Psoas muscle (tissue), 7 donors: ENCODE measurements at regions not wholly inside any gene's neighbourhood (a gene's known extent, or its start where the extent isn't known, plus 50 kb on each side); places are given as distances from the start of the nearest gene placed in this dataset.

Source experiments
- ATAC-seq, 4 donors: fragments of 200-7000 bp; cut with Tn5 transposase; one replicate each; pipeline ENCODE4 v1.9.1; 2020; ENCODE audit warnings: moderate library complexity in 3 of 4, mild to moderate bottlenecking in 2 of 4
- DNase-seq, 2 donors: peaks; one replicate each; pipeline ENCODE4 v3.0.0-alpha.2; 2020
- H3K27ac ChIP-seq: fragments of 200-600 bp; one replicate; pipeline ENCODE4 v1.8.0; 2022
- H3K27me3 ChIP-seq, 3 donors: fragments of 200-600 bp in 1 of 3; one replicate each; pipeline versions ENCODE4 v1.6.1 to v1.8.0; 2013 to 2022; ENCODE audit warnings: low read length in 2 of 3, mild to moderate bottlenecking in 2 of 3, moderate library complexity in 1 of 3; ENCODE audit not compliant: insufficient read depth in 3 of 3
- H3K36me3 ChIP-seq, 2 donors: fragments of 200-600 bp in 1 of 2; one replicate each; pipeline versions ENCODE4 v1.6.1 to v1.8.0; 2013 to 2022; ENCODE audit warnings: low read depth in 1 of 2, mild to moderate bottlenecking in 1 of 2, moderate library complexity in 1 of 2; ENCODE audit not compliant: insufficient read depth in 1 of 2
- H3K4me1 ChIP-seq: fragments of 200-600 bp; one replicate; pipeline ENCODE4 v1.8.0; 2022
- H3K4me3 ChIP-seq: fragments of 200-600 bp; one replicate; pipeline ENCODE4 v1.8.0; 2022; ENCODE audit warnings: mild to moderate bottlenecking
- H3K9me3 ChIP-seq: fragments of 200-600 bp; one replicate; pipeline ENCODE4 v1.8.0; 2022
- WGBS, 3 donors: extraction: QIAGEN DNeasy Blood & Tissue Kit; methylation state at CpG; one replicate each; pipeline versions ENCODE4 v1.1.6 to v1.1.7; 2013; 5-methylcytosine and 5-hydroxymethylcytosine counted together
- intact Hi-C, 2 donors: fragments of 100-400 bp; cut with DNase I; formaldehyde crosslinking; loops; one replicate each; pipeline versions ENCODE4 v1.11.0 to v1.14.2; 2022
- TF ChIP-seq, protein P1 (sequence below): fragments of 200-600 bp; IDR thresholded peaks from one replicate; pipeline ENCODE4 v1.8.0; 2022; ENCODE audit warnings: antibody characterized with exemption
- donor health status: healthy with polysubstance abuse.
- donor health status: DM: no; HTN: no; CAD: no; lungs with moderate emphysema.
- donor health status: Bipolar disorder and iron deficiency.
- donor health status: healthy.
- donor health status: DM: yes; HTN: yes; CAD: no.
- donor health status: DM: no; HTN: no; CAD: no.
- donor health status: DM: yes; HTN: yes; CAD: no.

DNA sequence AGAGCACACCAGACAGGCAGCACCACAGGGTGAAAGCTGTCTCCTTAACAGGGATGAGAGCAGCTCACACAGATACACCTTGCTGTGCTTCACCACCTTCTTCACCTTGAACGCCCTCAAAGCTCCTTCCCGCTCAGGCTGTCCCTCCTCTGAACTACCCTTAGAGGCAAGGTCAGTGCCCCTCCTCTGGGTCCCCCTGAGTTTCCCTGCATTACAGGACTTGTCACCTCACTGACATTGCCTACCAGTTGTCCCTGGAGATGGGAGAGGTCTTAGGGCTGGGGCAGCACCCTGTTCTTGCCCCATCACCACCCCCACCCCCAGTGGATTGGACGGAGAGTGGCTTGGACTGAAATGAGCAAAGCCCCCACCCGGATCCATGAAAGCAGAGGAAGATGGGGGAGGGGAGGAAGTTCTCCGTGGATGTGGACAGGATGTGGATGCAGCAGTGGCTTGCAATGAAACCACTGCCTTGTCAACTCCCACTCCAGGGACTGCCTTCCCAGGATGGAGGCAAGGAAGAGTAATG, 73.2 kb upstream of the CDH5 start:
- Histone ChIP-seq H3K4me1 (no peaks in the 10 kb centered on the region), H3K27ac (no peak overlapping the region), H3K4me3 (no peak overlapping the region), H3K36me3 (no peaks in the 10 kb centered on the region), H3K9me3 (no peaks in the 10 kb centered on the region), H3K27me3 (no peaks in the 10 kb centered on the region)
- WGBS, 3 donors: 68 to 76% (median 75%) methylated on average over 5 of the region's 5 CpGs
- TF ChIP-seq, protein P1, sequence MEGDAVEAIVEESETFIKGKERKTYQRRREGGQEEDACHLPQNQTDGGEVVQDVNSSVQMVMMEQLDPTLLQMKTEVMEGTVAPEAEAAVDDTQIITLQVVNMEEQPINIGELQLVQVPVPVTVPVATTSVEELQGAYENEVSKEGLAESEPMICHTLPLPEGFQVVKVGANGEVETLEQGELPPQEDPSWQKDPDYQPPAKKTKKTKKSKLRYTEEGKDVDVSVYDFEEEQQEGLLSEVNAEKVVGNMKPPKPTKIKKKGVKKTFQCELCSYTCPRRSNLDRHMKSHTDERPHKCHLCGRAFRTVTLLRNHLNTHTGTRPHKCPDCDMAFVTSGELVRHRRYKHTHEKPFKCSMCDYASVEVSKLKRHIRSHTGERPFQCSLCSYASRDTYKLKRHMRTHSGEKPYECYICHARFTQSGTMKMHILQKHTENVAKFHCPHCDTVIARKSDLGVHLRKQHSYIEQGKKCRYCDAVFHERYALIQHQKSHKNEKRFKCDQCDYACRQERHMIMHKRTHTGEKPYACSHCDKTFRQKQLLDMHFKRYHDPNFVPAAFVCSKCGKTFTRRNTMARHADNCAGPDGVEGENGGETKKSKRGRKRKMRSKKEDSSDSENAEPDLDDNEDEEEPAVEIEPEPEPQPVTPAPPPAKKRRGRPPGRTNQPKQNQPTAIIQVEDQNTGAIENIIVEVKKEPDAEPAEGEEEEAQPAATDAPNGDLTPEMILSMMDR: no peak
- ATAC-seq (no peak), DNase-seq (no peak)
- intact Hi-C loops: no loop called here

DNA sequence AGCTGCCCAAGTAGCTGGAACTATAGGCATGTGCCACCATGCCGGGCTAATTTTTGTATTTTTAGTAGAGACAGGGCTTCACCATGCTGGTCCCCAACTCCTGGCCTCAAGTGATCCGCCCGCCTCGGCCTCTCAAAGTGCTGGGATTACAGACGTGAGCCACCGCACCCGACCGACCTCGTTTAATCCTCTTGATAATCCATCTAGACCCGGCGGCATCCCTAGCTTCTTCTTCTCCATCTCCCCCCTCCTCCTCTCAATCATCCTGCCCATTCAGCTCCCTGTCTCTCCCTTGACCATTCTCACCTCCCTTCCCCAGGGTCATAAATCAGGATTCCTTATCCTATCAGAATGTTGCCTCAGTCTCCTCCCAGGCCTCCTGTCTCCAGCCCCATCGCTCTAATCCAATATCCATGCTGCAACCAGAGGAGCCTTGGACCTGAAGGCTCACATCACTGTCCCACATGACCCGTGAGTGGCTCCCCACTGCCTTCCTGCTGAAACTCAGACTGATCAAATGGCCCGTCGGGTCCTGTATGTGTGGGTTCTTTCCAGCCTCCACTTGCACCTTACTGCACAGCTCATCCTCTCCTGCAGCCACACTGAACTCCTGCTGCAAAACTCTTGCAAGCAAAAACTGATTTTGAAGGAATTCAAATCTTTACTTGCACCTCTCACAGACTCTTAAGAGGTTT, 74.1 kb upstream of the CDH5 start:
- Histone ChIP-seq H3K9me3 (no peaks in the 10 kb centered on the region), H3K27me3 (no peaks in the 10 kb centered on the region), H3K4me3 (no peak overlapping the region), H3K36me3 (no peaks in the 10 kb centered on the region), H3K4me1 (no peaks in the 10 kb centered on the region), H3K27ac (no peak overlapping the region)
- no peak for DNase-seq
- TF ChIP-seq, protein P1: no peak
- intact Hi-C loops: no loop called here
- no peak for ATAC-seq
- WGBS, 3 donors: 75 to 84% (median 83%) methylated on average over 15 of the region's 15 CpGs

DNA sequence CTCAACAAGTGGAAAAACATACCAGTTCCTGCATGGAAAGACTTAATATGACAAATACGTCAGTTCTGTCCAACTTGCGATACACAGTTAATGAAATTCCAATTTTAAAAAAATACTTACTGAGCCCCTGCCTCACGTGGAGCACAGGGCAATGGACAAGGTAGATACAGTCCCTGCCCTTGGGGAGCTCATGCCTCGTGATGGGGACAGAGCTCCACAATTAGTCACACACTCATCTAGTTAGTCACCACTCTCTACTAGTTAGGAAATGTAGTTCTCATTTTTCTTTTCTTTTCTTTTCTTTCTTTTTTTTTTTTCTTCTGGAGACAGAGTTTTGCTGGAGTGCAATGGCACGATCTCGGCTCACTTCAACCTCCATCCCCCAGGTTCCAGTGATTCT, 74.7 kb upstream of the CDH5 start:
- Histone ChIP-seq H3K27me3 (no peaks in the 10 kb centered on the region), H3K9me3 (no peaks in the 10 kb centered on the region), H3K4me1 (no peaks in the 10 kb centered on the region), H3K36me3 (no peaks in the 10 kb centered on the region), H3K4me3 (no peak overlapping the region), H3K27ac (no peak overlapping the region)
- DNase-seq: no peak
- whole genome bisulfite sequencing, 3 donors: 75 to 80% (median 76%) methylated on average over 6 of the region's 6 CpGs
- intact Hi-C loops: no loop called here
- no peak for ATAC-seq
- TF ChIP-seq, protein P1: no peak

DNA sequence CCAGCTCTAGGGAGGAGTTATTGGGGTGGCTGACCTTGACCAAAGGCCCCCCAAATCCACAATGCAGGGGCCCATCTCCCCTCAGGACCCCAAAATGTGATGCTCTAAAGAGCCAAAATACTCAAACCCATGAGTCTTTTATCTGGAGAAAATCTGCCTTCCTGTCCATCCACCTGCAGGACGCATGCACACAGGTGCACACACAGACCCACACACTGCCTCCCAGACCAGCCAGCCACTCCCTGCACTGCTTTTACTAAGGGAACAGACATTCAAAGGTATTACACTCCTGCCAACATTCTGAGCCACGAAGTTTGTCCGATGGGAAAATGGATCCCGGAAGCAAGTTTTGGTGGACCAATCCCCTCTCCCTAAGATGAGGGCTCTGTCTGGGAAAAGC, 76.1 kb upstream of the CDH5 start:
- ATAC-seq (no peak), DNase-seq (no peak)
- no peaks in the 10 kb centered on the region for H3K36me3 ChIP-seq
- no peaks in the 10 kb centered on the region for H3K4me1 ChIP-seq
- TF ChIP-seq, protein P1: no peak
- no peak overlapping the region for H3K27ac ChIP-seq
- H3K9me3 ChIP-seq: no peaks in the 10 kb centered on the region
- H3K4me3 ChIP-seq: no peak overlapping the region
- intact Hi-C loops: no loop called here
- WGBS, 3 donors: 87 to 92% (median 89%) methylated on average over 4 of the region's 4 CpGs
- no peaks in the 10 kb centered on the region for H3K27me3 ChIP-seq

DNA sequence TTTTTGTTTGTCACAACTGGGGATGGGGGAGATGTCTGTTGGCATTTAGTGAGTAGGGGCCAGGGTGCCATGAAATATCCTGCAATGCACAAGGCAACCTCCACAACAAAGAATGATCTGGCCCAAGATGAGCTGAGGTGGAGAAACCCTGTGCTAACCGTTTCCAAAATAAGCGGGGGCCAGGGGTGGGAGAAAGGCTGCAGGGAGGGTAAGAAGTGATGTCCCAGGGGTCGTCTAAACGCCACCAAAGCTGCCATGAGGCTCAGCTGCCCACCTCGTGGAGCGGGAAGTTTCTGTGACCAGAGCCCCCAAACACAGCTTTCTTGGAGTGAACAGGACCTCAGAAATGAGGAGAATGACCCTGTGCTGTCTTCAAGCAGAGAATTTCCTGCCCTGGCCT, 76.5 kb upstream of the CDH5 start:
- no peak overlapping the region for H3K27ac ChIP-seq
- no peak for DNase-seq
- intact Hi-C loops: no loop called here
- no peak overlapping the region for H3K4me3 ChIP-seq
- no peaks in the 10 kb centered on the region for H3K36me3 ChIP-seq
- H3K9me3 ChIP-seq: no peaks in the 10 kb centered on the region
- TF ChIP-seq, protein P1: no peak
- WGBS, 3 donors: 81 to 86% (median 83%) methylated on average over 6 of the region's 6 CpGs
- ATAC-seq: no peak
- no peaks in the 10 kb centered on the region for H3K4me1 ChIP-seq
- no peaks in the 10 kb centered on the region for H3K27me3 ChIP-seq
